Smooth muscle cell (in vitro differentiated cells): ENCODE measurements at regions not wholly inside any gene's neighbourhood (a gene's known extent, or its start where the extent isn't known, plus 50 kb on each side); places are given as distances from the start of the nearest gene placed in this dataset.
"Not testable (repeated sequence)": the region's sequence is repeated elsewhere in the genome, so short reads cannot be mapped to it uniquely, and the experiment has no call there.

Source experiments
- DNase-seq: peaks from one replicate; lab custom pipeline; 2025; ENCODE audit not compliant: unreplicated experiment; lab: John Stamatoyannopoulos, UW
- H2AFZ ChIP-seq: fragments of 200-600 bp; sonication (generic); 2 replicates; pipeline ENCODE4 v1.6.0; 2016; ENCODE audit warnings: antibody characterized with exemption, low read depth, mild to moderate bottlenecking
- H3F3A ChIP-seq: fragments of 200-600 bp; sonication (generic); 2 replicates; pipeline ENCODE4 v1.6.0; 2017; ENCODE audit warnings: antibody characterized with exemption, low read depth
- H3K27ac ChIP-seq: fragments of 200-600 bp; sonication (generic); 2 replicates; pipeline ENCODE4 v1.5.1; 2016; ENCODE audit warnings: low read depth, mild to moderate bottlenecking
- H3K27me3 ChIP-seq: fragments of 200-600 bp; sonication (generic); 2 replicates; pipeline ENCODE4 v1.6.1; 2016; ENCODE audit warnings: low read depth, mild to moderate bottlenecking
- H3K36me3 ChIP-seq: fragments of 200-600 bp; sonication (generic); 2 replicates; pipeline ENCODE4 v1.5.1; 2016; ENCODE audit warnings: low read depth
- H3K4me1 ChIP-seq: fragments of 200-600 bp; sonication (generic); 2 replicates; pipeline ENCODE4 v1.5.1; 2016; ENCODE audit warnings: low read depth
- H3K4me2 ChIP-seq: fragments of 200-600 bp; sonication (generic); 2 replicates; pipeline ENCODE4 v1.6.0; 2016; ENCODE audit warnings: mild to moderate bottlenecking
- H3K4me3 ChIP-seq: fragments of 200-600 bp; sonication (generic); 2 replicates; pipeline ENCODE4 v1.5.1; 2016; ENCODE audit warnings: mild to moderate bottlenecking
- H3K79me2 ChIP-seq: fragments of 200-600 bp; sonication (generic); 2 replicates; pipeline ENCODE4 v1.6.0; 2016; ENCODE audit warnings: low read depth, mild to moderate bottlenecking
- H3K9ac ChIP-seq: fragments of 200-600 bp; sonication (generic); 2 replicates; pipeline ENCODE4 v1.6.0; 2016; ENCODE audit warnings: low read depth
- H3K9me3 ChIP-seq: fragments of 200-600 bp; sonication (generic); replicated peaks from 2 replicates; pipeline ENCODE4 v1.5.1; 2016; ENCODE audit warnings: low read depth
- H4K20me1 ChIP-seq: fragments of 200-600 bp; sonication (generic); 2 replicates; pipeline ENCODE4 v1.6.0; 2016; ENCODE audit warnings: low read depth
- CTCF ChIP-seq: fragments of 200-600 bp; sonication (generic); IDR thresholded peaks from 2 replicates; pipeline ENCODE4 v1.5.1; 2017; ENCODE audit warnings: borderline replicate concordance, mild to moderate bottlenecking, antibody characterized with exemption; ENCODE audit not compliant: insufficient read depth, poor library complexity, severe bottlenecking
- WGBS: methylation state at CpG from one replicate; pipeline ENCODE4 v1.1.7; 2016; ENCODE audit warnings: low lambda C conversion rate; 5-methylcytosine and 5-hydroxymethylcytosine counted together

- WGBS, result 86% methylated on average over 3 of the region's 3 CpGs
- TF ChIP-seq CTCF, result no peak
Observed at GRCh38 chr7:10773430-10773829, 200.2 kb upstream of the PHF14 start.

GRCh38 chr7:10779465-10780399 lies 193.9 kb upstream of the PHF14 start:
- H3K4me1 ChIP-seq, result no peaks in the 10 kb centered on the region
- no peaks in the 10 kb centered on the region for H4K20me1 ChIP-seq
- no peak for DNase-seq
- no peaks in the 10 kb centered on the region for H3K79me2 ChIP-seq
- TF ChIP-seq CTCF, result no peak
- H3K36me3 ChIP-seq, result no peaks in the 10 kb centered on the region
- H3K9ac ChIP-seq, result no peak overlapping the region
- no peaks in the 10 kb centered on the region for H3K9me3 ChIP-seq
- H3K27ac ChIP-seq, result no peak overlapping the region
- WGBS, result 96% methylated on average over 52 of the region's 52 CpGs
- no peak overlapping the region for H2AFZ ChIP-seq
- H3K4me2 ChIP-seq, result no peak overlapping the region
- no peaks in the 10 kb centered on the region for H3F3A ChIP-seq
- no peaks in the 10 kb centered on the region for H3K27me3 ChIP-seq
- H3K4me3 ChIP-seq, result no peak overlapping the region

More at GRCh38 chr7:10773430-10773829, 200.2 kb upstream of the PHF14 start:
- Histone ChIP-seq H3K27me3 (no peaks in the 10 kb centered on the region), H2AFZ (no peak overlapping the region), H3K27ac (no peak overlapping the region), H3K36me3 (no peaks in the 10 kb centered on the region), H3K79me2 (no peaks in the 10 kb centered on the region), H3K9me3 (no peaks in the 10 kb centered on the region), H4K20me1 (no peaks in the 10 kb centered on the region), H3K4me2 (no peak overlapping the region), H3F3A (no peaks in the 10 kb centered on the region), H3K4me3 (no peak overlapping the region), H3K4me1 (no peaks in the 10 kb centered on the region), H3K9ac (no peak overlapping the region)
- DNase-seq, result no peak

- WGBS, result 82% methylated on average over 7 of the region's 7 CpGs
- H3K36me3 ChIP-seq, result no peaks in the 10 kb centered on the region
Observed at GRCh38 chr7:10780400-10780747, 193.3 kb upstream of the PHF14 start.

GRCh38 chr7:10786976-10787375 lies 186.7 kb upstream of the PHF14 start:
- H3K9ac ChIP-seq, DNase-seq, H4K20me1 ChIP-seq, H3K4me1 ChIP-seq, H3K36me3 ChIP-seq, H3K27ac ChIP-seq, H3K79me2 ChIP-seq, H2AFZ ChIP-seq, H3K4me3 ChIP-seq, H3K4me2 ChIP-seq, H3F3A ChIP-seq, H3K9me3 ChIP-seq, H3K27me3 ChIP-seq: not testable (repeated sequence)
- 75% methylated on average over 9 of the region's 9 CpGs for WGBS

More at GRCh38 chr7:10780400-10780747, 193.3 kb upstream of the PHF14 start:
- H3K4me2 ChIP-seq, result no peak overlapping the region
- no peaks in the 10 kb centered on the region for H3K9me3 ChIP-seq
- no peaks in the 10 kb centered on the region for H3K27me3 ChIP-seq
- DNase-seq, result no peak
- H3K79me2 ChIP-seq, result no peaks in the 10 kb centered on the region
- no peaks in the 10 kb centered on the region for H3K4me1 ChIP-seq
- H3K9ac ChIP-seq, result no peak overlapping the region
- no peak overlapping the region for H2AFZ ChIP-seq
- no peak overlapping the region for H3K4me3 ChIP-seq
- H4K20me1 ChIP-seq, result no peaks in the 10 kb centered on the region
- no peak for TF ChIP-seq CTCF
- no peak overlapping the region for H3K27ac ChIP-seq
- H3F3A ChIP-seq, result no peaks in the 10 kb centered on the region
